ENCODE measurements at regions not wholly inside any gene's neighbourhood (a gene's known extent, or its start where the extent isn't known, plus 50 kb on each side); places are given as distances from the start of the nearest gene placed in this dataset.

GRCh38 chr6:137729866-137730629, 137.0 kb upstream of the TNFAIP3 start:
- no peak overlapping the region for H3K9ac ChIP-seq
- in situ Hi-C loops (cut with MboI) = no loop called here
- H3K9me2 ChIP-seq (ENCODE audit: insufficient read depth) = no peaks in the 10 kb centered on the region
- WGBS, 2 experiments (ENCODE audit: low coverage in 1 of 2, low lambda C conversion rate in 2 of 2, missing lambda C conversion rate in 2 of 2) = 74 to 78% methylated on average over 6 of the region's 6 CpGs
- peaks cover 44% of the 10 kb centered on the region for H3F3A ChIP-seq (ENCODE audit: insufficient read depth)
- DNase-seq = peak; percentile 70
- no peaks in the 10 kb centered on the region for H3K27me3 ChIP-seq (replicated peaks; ENCODE audit: insufficient read depth)
- H2AFZ ChIP-seq = no peak overlapping the region
- no peaks in the 10 kb centered on the region for H4K20me1 ChIP-seq (ENCODE audit: insufficient read depth)
- H3K4me2 ChIP-seq (ENCODE audit: unreplicated experiment) = peak overlapping the region; percentile 60
- TF ChIP-seq EZH2 (IDR thresholded peaks at IDR 0.05; ENCODE audit: insufficient read depth, poor library complexity, severe bottlenecking) (no peak), EZH2phosphoT487 (IDR thresholded peaks at IDR 0.05; ENCODE audit: insufficient read depth, low read depth) (no peak)
- H3K4me3 ChIP-seq = no peak overlapping the region
- H3K79me2 ChIP-seq (ENCODE audit: insufficient read depth) = no peaks in the 10 kb centered on the region
- peak overlapping the region; percentile 84 for H3K27ac ChIP-seq
- no peaks in the 10 kb centered on the region for H3K9me3 ChIP-seq (ENCODE audit: low read depth)
- H3K4me1 ChIP-seq (ENCODE audit: insufficient read depth) = peaks cover 37% of the 10 kb centered on the region
- H3K36me3 ChIP-seq (ENCODE audit: low read depth) = no peaks in the 10 kb centered on the region

GRCh38 chr6:137731600-137731959, 135.5 kb upstream of the TNFAIP3 start:
- TF ChIP-seq EZH2 (IDR thresholded peaks at IDR 0.05; ENCODE audit: insufficient read depth, poor library complexity, severe bottlenecking) (no peak), EZH2phosphoT487 (IDR thresholded peaks at IDR 0.05; ENCODE audit: insufficient read depth, low read depth) (no peak)
- in situ Hi-C loops (cut with MboI) = no loop called here
- Histone ChIP-seq H3K9me3 (ENCODE audit: low read depth) (no peaks in the 10 kb centered on the region), H3K79me2 (ENCODE audit: insufficient read depth) (no peaks in the 10 kb centered on the region), H3K4me3 (no peak overlapping the region), H3K27ac (no peak overlapping the region), H3K9me2 (ENCODE audit: insufficient read depth) (no peaks in the 10 kb centered on the region), H4K20me1 (ENCODE audit: insufficient read depth) (no peaks in the 10 kb centered on the region), H3K27me3 (replicated peaks; ENCODE audit: insufficient read depth) (no peaks in the 10 kb centered on the region), H3K4me2 (ENCODE audit: unreplicated experiment) (peak overlapping the region; percentile 25), H3F3A (ENCODE audit: insufficient read depth) (peaks cover 44% of the 10 kb centered on the region), H3K4me1 (ENCODE audit: insufficient read depth) (peaks cover 37% of the 10 kb centered on the region), H2AFZ (no peak overlapping the region), H3K9ac (no peak overlapping the region), H3K36me3 (ENCODE audit: low read depth) (no peaks in the 10 kb centered on the region)
- 53 to 57% methylated on average over 2 of the region's 2 CpGs for WGBS, 2 experiments (ENCODE audit: low coverage in 1 of 2, low lambda C conversion rate in 2 of 2, missing lambda C conversion rate in 2 of 2)
- DNase-seq = no peak

DNA sequence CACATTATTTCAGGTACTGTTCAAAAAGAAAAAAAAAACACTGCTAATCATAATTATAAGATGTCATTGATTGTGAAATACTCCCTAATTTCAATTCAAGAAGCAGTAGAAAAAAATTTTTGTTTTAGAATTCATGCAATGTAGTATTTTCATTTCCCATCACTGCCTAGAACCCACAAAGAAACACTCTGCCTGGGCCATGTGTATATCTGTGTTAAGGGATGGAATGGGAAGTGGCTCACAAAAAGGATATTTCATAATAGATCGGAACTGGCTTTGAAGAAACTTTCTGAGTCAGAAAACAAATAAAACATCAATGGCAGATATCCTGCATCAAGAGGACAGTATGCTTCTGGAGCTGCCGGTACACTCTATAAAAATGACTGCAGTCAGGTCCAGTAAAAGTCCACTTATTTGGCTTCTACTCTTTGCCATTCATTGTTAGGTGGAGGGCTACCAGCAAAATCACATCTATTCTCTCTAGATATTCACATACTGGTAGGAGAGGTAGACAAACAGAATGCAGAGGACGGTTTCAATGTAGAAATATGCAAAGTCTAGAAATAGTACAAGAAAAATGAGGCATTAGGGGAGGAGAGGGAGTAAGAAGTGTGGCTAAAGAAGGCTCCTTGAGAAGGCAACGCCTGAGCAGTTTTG, 135.0 kb upstream of the TNFAIP3 start:
- no peak overlapping the region for H3K4me3 ChIP-seq
- no peaks in the 10 kb centered on the region for H3K36me3 ChIP-seq (ENCODE audit: low read depth)
- H3K79me2 ChIP-seq (ENCODE audit: insufficient read depth) = no peaks in the 10 kb centered on the region
- H3K4me1 ChIP-seq (ENCODE audit: insufficient read depth) = peaks cover 40% of the 10 kb centered on the region
- H3K9ac ChIP-seq = no peak overlapping the region
- H3K9me2 ChIP-seq (ENCODE audit: insufficient read depth) = no peaks in the 10 kb centered on the region
- WGBS, 2 experiments (ENCODE audit: low coverage in 1 of 2, low lambda C conversion rate in 2 of 2, missing lambda C conversion rate in 2 of 2) = 27 to 33% methylated on average over 4 of the region's 4 CpGs
- H4K20me1 ChIP-seq (ENCODE audit: insufficient read depth) = no peaks in the 10 kb centered on the region
- peaks cover 44% of the 10 kb centered on the region for H3F3A ChIP-seq (ENCODE audit: insufficient read depth)
- no peak overlapping the region for H2AFZ ChIP-seq
- peak; percentile 73 for DNase-seq
- TF ChIP-seq EZH2phosphoT487 (IDR thresholded peaks at IDR 0.05; ENCODE audit: insufficient read depth, low read depth) (no peak), EZH2 (IDR thresholded peaks at IDR 0.05; ENCODE audit: insufficient read depth, poor library complexity, severe bottlenecking) (no peak)
- H3K27me3 ChIP-seq (replicated peaks; ENCODE audit: insufficient read depth) = no peaks in the 10 kb centered on the region
- no peak overlapping the region for H3K27ac ChIP-seq
- in situ Hi-C loops (cut with MboI) = no loop called here
- no peaks in the 10 kb centered on the region for H3K9me3 ChIP-seq (ENCODE audit: low read depth)
- H3K4me2 ChIP-seq (ENCODE audit: unreplicated experiment) = peak overlapping the region; percentile 25

DNA sequence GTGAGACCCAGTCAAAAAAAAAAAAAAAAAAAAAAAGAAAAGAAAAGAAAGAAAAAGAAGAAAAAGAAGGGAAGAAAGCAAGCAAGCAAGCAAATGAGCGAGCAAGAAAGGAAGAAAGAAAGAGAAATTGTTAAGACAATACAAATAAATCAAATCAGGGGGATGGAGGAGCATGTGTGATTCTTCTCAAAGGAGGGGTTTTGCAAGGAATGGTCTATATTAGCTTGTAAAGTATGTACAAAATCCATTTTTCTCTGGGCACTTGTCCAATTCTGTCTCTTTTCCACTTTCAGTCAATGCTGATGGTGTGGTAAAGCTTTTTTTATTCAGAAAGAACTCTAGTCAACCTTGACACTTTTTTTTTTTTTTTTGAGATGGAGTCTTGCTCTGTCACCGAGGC, 133.7 kb upstream of the TNFAIP3 start:
- H3K9me3 ChIP-seq (ENCODE audit: low read depth) = no peaks in the 10 kb centered on the region
- H2AFZ ChIP-seq = no peak overlapping the region
- 96% methylated on average over 2 of the region's 2 CpGs for WGBS, 2 experiments (ENCODE audit: low coverage in 1 of 2, low lambda C conversion rate in 2 of 2, missing lambda C conversion rate in 2 of 2)
- peaks cover 40% of the 10 kb centered on the region for H3F3A ChIP-seq (ENCODE audit: insufficient read depth)
- TF ChIP-seq EZH2phosphoT487 (IDR thresholded peaks at IDR 0.05; ENCODE audit: insufficient read depth, low read depth) (no peak), EZH2 (IDR thresholded peaks at IDR 0.05; ENCODE audit: insufficient read depth, poor library complexity, severe bottlenecking) (no peak)
- no peak overlapping the region for H3K27ac ChIP-seq
- no peak overlapping the region for H3K9ac ChIP-seq
- H3K4me3 ChIP-seq = no peak overlapping the region
- no peak for DNase-seq
- H3K4me2 ChIP-seq (ENCODE audit: unreplicated experiment) = no peak overlapping the region
- H3K9me2 ChIP-seq (ENCODE audit: insufficient read depth) = no peaks in the 10 kb centered on the region
- peaks cover 50% of the 10 kb centered on the region for H3K4me1 ChIP-seq (ENCODE audit: insufficient read depth)
- H3K36me3 ChIP-seq (ENCODE audit: low read depth) = no peaks in the 10 kb centered on the region
- no peaks in the 10 kb centered on the region for H3K27me3 ChIP-seq (replicated peaks; ENCODE audit: insufficient read depth)
- no peaks in the 10 kb centered on the region for H3K79me2 ChIP-seq (ENCODE audit: insufficient read depth)
- no peaks in the 10 kb centered on the region for H4K20me1 ChIP-seq (ENCODE audit: insufficient read depth)
- in situ Hi-C loops (cut with MboI) = no loop called here

Measured in GM23248 (cell line).